ENCODE measurements at regions not wholly inside any gene's neighbourhood (a gene's known extent, or its start where the extent isn't known, plus 50 kb on each side); places are given as distances from the start of the nearest gene placed in this dataset.

- Histone ChIP-seq H3K4me2 (ENCODE audit: low read length) (no peak overlapping the region), H2AFZ (ENCODE audit: low read length) (no peak overlapping the region), H3K9me2 (ENCODE audit: insufficient read depth, low read length) (no peaks in the 10 kb centered on the region), H3K36me3 (ENCODE audit: insufficient read depth, low read length) (no peaks in the 10 kb centered on the region), H3K9me3 (ENCODE audit: low read length) (no peaks in the 10 kb centered on the region), H3K4me3 (ENCODE audit: low read depth, low read length, poor library complexity, severe bottlenecking) (no peak overlapping the region), H4K20me1 (ENCODE audit: insufficient read depth, low read length) (no peaks in the 10 kb centered on the region), H3K4me1 (ENCODE audit: insufficient read depth, low read length, poor library complexity, severe bottlenecking) (no peaks in the 10 kb centered on the region), H3K27ac (ENCODE audit: low read depth, low read length, poor library complexity, severe bottlenecking) (no peak overlapping the region), H3K79me2 (ENCODE audit: insufficient read depth, low read depth, low read length) (no peaks in the 10 kb centered on the region)
- TF ChIP-seq CTCF (conservative IDR thresholded peaks at IDR 0.05; ENCODE audit: low read length) (no peak), EZH2phosphoT487 (IDR thresholded peaks at IDR 0.05; ENCODE audit: borderline replicate concordance, low read depth, low read length) (no peak)
- BruUV-seq (replicated peaks) = no TSS peak
- DNase-seq (ENCODE audit: low spot score) = no peak
- CTCF ChIA-PET (ENCODE audit: unreplicated experiment) = no interaction called here
- intact Hi-C loops (cut with micrococcal nuclease; ENCODE audit: unreplicated experiment) = no loop called here
- POLR2A ChIA-PET = interaction anchor here (0.6 kb wide), 1 partner anchor 17 kb away, joined by 3 read pairs; no protein-coding TSS in a partner anchor
Observed at GRCh38 chr4:31171362-31171761, 451.2 kb downstream of the PCDH7 start.

- TF ChIP-seq EZH2phosphoT487 (IDR thresholded peaks at IDR 0.05; ENCODE audit: borderline replicate concordance, low read depth, low read length) (no peak), CTCF (conservative IDR thresholded peaks at IDR 0.05; ENCODE audit: low read length) (no peak)
- intact Hi-C loops (cut with micrococcal nuclease; ENCODE audit: unreplicated experiment) = no loop called here
- no peak for DNase-seq (ENCODE audit: low spot score)
- H3K79me2 ChIP-seq (ENCODE audit: insufficient read depth, low read depth, low read length) = no peaks in the 10 kb centered on the region
- H3K9me2 ChIP-seq (ENCODE audit: insufficient read depth, low read length) = no peaks in the 10 kb centered on the region
- no peak overlapping the region for H2AFZ ChIP-seq (ENCODE audit: low read length)
- CTCF ChIA-PET (ENCODE audit: unreplicated experiment) = no interaction called here
- POLR2A ChIA-PET = no interaction called here
- H4K20me1 ChIP-seq (ENCODE audit: insufficient read depth, low read length) = no peaks in the 10 kb centered on the region
- H3K27ac ChIP-seq (ENCODE audit: low read depth, low read length, poor library complexity, severe bottlenecking) = no peak overlapping the region
- no peak overlapping the region for H3K4me3 ChIP-seq (ENCODE audit: low read depth, low read length, poor library complexity, severe bottlenecking)
- H3K9me3 ChIP-seq (ENCODE audit: low read length) = no peaks in the 10 kb centered on the region
- H3K4me1 ChIP-seq (ENCODE audit: insufficient read depth, low read length, poor library complexity, severe bottlenecking) = no peaks in the 10 kb centered on the region
- BruUV-seq (replicated peaks) = no TSS peak
- no peak overlapping the region for H3K4me2 ChIP-seq (ENCODE audit: low read length)
- H3K36me3 ChIP-seq (ENCODE audit: insufficient read depth, low read length) = no peaks in the 10 kb centered on the region
Observed at GRCh38 chr4:31175242-31175910, 455.2 kb downstream of the PCDH7 start.

GRCh38 chr4:31183256-31183655, 463.1 kb downstream of the PCDH7 start:
- Histone ChIP-seq H3K9me2 (ENCODE audit: insufficient read depth, low read length) (no peaks in the 10 kb centered on the region), H3K9me3 (ENCODE audit: low read length) (no peaks in the 10 kb centered on the region), H3K27ac (ENCODE audit: low read depth, low read length, poor library complexity, severe bottlenecking) (no peak overlapping the region), H3K79me2 (ENCODE audit: insufficient read depth, low read depth, low read length) (no peaks in the 10 kb centered on the region), H4K20me1 (ENCODE audit: insufficient read depth, low read length) (no peaks in the 10 kb centered on the region), H3K36me3 (ENCODE audit: insufficient read depth, low read length) (no peaks in the 10 kb centered on the region), H2AFZ (ENCODE audit: low read length) (no peak overlapping the region), H3K4me1 (ENCODE audit: insufficient read depth, low read length, poor library complexity, severe bottlenecking) (no peaks in the 10 kb centered on the region), H3K4me2 (ENCODE audit: low read length) (no peak overlapping the region), H3K4me3 (ENCODE audit: low read depth, low read length, poor library complexity, severe bottlenecking) (no peak overlapping the region)
- BruUV-seq (replicated peaks) = no TSS peak
- intact Hi-C loops (cut with micrococcal nuclease; ENCODE audit: unreplicated experiment) = no loop called here
- TF ChIP-seq EZH2phosphoT487 (IDR thresholded peaks at IDR 0.05; ENCODE audit: borderline replicate concordance, low read depth, low read length) (no peak), CTCF (conservative IDR thresholded peaks at IDR 0.05; ENCODE audit: low read length) (no peak)
- ChIA-PET POLR2A (no interaction called here), CTCF (ENCODE audit: unreplicated experiment) (no interaction called here)
- no peak for DNase-seq (ENCODE audit: low spot score)
